GM18951 (cell line): ENCODE measurements at regions not wholly inside any gene's neighbourhood (a gene's known extent, or its start where the extent isn't known, plus 50 kb on each side); places are given as distances from the start of the nearest gene placed in this dataset.

Experiments used
- POLR2A ChIP-seq: IDR thresholded peaks from 4 replicates; pipeline ENCODE4 v1.6.1; 2011; ENCODE audit warnings: mild to moderate bottlenecking; ENCODE audit not compliant: insufficient read length, insufficient read depth; ENCODE audit errors: extremely low read depth
- in situ Hi-C: fragments of 300-500 bp; cut with MboI; formaldehyde crosslinking; loops from one replicate; pipeline ENCODE4 v1.12.0; 2022; ENCODE audit warnings: low sequenced_read_pairs, mixed read lengths, inconsistent platforms; ENCODE audit not compliant: unreplicated experiment

DNA sequence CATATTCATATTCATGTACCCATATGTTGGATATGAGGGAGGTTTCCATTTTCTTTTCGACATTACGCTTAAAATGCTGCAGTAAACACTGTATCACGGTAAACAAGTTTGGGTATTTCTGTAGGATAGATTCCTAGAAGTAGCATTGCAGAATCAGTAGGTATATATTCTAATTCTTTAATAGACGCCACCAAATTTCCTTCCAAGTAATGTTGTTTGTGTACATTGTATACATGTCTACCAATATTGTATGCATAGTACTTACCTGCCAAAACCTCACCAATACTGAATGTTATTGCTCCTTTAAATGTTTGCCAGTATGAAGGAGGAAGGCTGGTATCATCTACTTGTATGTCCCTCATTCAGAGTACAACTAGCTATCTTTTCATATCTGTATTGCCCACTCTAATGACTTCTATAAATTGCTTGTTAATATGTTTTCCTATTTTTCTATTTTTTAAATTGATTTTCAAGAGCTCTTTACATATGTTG lies 56.1 kb upstream of the ZNF536 start:
- in situ Hi-C loops: loop anchor here (10.0 kb wide), 1 partner anchor 181 kb away; no protein-coding TSS in a partner anchor
- no peak for TF ChIP-seq POLR2A

DNA sequence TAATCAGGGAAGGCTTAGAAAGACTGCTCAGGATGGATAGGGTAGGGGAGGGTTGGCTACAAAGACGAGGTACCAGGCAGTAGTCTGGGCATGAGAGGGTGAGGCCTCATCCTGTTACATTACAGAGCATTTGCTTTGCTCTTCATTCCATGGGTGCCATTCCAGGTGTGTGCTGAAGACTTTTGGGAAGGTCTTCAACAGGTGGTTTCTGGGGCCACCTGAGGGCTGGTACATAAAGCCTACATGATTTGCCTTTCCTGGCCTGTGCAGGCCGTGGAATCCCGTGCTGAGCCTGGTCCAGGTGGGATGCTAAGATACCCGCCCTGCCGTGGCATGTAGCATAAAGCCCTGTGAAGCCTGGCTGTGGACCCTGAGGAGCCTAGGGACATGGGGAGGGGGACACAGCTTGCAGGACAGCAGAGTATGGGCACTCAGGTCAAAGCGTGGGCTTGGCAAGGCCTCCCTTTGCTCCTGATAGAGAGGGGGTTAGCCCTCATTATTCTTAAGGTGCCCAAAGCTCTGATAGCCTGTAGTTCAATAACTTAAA lies 55.6 kb upstream of the ZNF536 start:
- no peak for TF ChIP-seq POLR2A
- in situ Hi-C loops: loop anchor here (10.0 kb wide), 1 partner anchor 182 kb away; no protein-coding TSS in a partner anchor

DNA sequence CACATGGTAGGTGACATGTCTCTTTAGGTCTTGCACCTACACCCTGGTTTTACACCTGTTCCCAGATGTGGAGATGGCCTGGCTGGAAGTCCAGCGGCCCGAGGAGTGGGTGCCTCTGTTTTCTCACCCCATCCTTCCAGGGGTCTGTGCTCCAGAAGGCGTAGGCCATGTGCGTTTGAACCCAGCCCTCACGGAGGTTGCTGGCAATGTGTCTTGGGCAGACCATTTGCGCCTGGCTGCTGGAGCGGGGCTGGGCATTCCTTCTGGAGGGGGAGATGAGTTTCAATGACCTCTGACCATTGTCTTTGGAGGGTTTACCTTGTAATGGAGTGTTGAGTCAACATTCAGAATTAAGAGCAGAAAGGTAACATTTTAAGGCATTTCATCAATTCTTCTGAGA lies 54.8 kb upstream of the ZNF536 start:
- in situ Hi-C loops: loop anchor here (10.0 kb wide), 1 partner anchor 183 kb away; no protein-coding TSS in a partner anchor
- TF ChIP-seq POLR2A: no peak

DNA sequence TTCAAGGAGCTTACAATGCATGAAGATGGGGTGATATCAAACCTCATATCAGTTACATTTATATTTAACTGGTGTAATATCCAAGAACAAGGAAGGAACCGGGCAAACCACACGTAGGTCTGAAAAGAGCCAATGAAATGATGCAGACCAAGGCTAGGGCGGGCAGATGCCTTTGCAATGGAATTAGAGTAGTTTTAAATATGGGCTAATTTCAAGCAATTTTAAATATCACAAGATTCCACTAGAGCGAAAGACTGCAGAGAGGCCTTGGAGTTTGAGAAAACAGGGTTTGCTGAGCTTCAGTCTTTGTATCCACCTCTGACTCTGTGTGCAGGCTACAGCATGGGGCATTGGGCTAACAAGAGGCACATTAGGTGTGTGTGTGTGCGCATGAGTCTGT lies 53.9 kb upstream of the ZNF536 start:
- in situ Hi-C loops: loop anchor here (10.0 kb wide), 1 partner anchor 183 kb away; no protein-coding TSS in a partner anchor
- TF ChIP-seq POLR2A: no peak

DNA sequence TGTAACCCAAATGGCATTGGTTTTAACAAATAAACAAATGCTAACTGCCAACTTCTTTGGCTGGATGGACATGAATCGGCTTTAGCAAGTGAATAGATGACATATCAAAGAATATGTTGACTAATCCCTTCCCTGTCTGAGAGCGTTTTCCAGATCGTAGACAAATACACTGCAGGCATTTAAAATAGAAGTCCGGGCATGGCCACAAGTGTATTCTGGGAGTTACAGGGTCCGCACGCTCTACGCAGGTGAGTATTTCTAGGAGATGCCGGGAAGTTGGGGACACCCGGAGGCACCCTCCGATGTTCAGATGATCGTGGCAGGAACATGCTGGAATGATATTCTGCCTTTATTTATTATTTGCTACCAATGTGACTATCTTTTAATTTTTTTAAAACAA lies 53.2 kb upstream of the ZNF536 start:
- in situ Hi-C loops: loop anchor here (10.0 kb wide), 1 partner anchor 184 kb away; no protein-coding TSS in a partner anchor
- no peak for TF ChIP-seq POLR2A

DNA sequence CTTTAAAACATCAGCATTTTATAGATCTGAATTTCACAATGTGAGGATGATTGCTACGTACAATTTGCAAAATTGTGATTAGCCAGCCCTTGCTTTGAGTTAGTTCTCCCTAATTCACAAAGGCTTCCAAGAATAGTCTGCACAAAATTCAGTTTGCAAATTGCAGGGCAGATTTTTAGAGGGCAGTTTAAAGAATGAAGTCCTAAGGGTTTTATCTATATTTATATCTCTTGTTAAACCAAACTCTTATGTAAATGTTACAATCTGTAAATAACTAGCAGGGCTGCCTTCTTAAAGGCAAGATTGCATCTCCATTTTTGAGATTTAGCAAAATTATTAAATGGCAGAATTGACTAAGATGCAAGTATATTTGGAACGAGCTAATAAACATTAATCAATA lies 52.8 kb upstream of the ZNF536 start:
- no peak for TF ChIP-seq POLR2A
- in situ Hi-C loops: loop anchor here (10.0 kb wide), 1 partner anchor 185 kb away; no protein-coding TSS in a partner anchor

DNA sequence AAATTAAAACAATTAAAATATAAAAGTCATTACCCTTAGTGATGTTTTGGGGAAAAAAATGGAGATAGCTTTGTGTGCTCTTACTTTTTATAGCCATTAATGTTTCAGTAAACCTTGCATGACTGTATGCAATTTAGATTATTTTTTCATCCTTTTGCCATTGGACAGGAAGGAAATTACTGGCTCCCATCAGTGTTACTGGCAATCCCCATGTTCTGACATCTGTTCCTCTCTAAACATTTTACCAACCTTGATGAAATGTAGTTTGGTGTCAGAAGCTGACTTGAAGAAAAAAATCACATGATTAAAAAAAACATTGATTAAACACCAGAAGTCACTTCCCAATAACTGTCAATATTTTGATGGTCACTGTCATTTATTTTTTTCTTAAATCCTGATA lies 52.3 kb upstream of the ZNF536 start:
- in situ Hi-C loops: loop anchor here (10.0 kb wide), 1 partner anchor 185 kb away; no protein-coding TSS in a partner anchor
- TF ChIP-seq POLR2A: no peak

DNA sequence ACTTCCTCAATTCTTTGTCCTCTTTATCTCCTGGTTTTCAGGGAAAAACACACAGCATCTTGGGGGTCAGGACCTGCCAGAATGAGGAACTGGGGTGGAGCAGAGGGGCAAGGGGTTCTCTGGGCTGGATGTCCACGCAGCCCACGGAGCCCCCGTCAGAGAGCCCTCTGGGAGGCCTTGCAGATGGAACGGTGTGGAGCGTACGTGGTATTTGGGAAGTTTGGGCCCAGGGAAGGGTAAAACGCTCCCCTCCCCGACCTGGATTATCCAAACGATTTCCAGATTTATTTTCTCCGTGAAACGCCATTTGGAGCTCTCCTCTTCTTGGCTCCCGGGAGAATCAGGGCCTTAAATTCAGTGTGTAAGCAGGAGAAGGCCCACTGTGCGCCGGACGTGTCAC lies 51.7 kb upstream of the ZNF536 start:
- in situ Hi-C loops: no loop called here
- TF ChIP-seq POLR2A: no peak

DNA sequence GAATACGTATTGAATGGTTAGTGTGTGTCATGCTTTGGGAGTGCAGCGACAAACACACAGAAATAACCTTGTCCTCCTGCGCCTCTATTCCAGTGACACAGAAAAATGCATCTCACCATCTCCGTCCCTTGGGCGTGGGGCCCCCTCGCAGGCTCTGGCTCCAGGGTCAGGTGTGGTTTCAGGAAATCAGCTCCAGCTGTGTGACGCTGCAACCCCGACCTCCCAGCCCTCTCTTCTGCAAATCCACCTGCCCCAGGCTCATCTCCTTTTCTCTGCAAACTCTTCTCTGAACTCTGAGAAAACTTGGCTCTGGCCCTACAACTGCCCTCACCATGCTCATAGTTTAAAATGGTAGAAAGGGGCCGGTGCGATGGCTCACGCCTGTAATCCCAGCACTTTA lies 51.3 kb upstream of the ZNF536 start:
- in situ Hi-C loops: no loop called here
- no peak for TF ChIP-seq POLR2A
